ENCODE measurements at regions not wholly inside any gene's neighbourhood (a gene's known extent, or its start where the extent isn't known, plus 50 kb on each side); places are given as distances from the start of the nearest gene placed in this dataset.
"Not testable (repeated sequence)": the region's sequence is repeated elsewhere in the genome, so short reads cannot be mapped to it uniquely, and the experiment has no call there.

DNA sequence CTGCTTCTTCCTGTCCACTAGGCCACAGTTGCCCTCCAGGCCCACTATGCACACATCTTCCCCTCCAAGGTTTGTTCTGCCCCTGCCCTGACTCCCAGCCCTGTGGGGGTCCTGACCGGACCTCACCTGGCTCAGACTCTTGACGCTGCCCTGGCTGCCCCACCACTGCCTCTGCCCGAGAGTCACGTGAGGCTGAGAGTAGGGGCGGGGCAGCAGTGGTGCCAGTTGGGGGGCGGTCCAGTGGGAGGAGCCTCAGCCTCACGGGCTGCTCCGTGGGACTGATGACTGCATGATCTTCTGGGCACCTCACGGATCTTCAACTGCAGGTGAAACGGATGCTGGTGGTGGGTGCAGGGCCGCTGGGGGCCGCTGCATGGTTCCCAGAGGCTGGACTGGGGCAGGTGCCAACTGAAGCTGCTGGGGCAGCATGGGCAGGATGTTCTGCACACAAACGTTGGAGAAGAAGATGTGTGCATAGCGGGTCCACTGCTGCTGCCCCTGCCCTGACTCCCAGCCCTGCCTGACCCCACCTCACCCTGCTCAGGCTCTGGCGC, 77.6 kb downstream of the HHIPL2 start:
- H3K36me3 ChIP-seq (ENCODE audit: control insufficient read depth, insufficient read depth, low read length); DNase-seq; H3K27me3 ChIP-seq (replicated peaks; ENCODE audit: control insufficient read depth, insufficient read depth, low read length, poor library complexity, severe bottlenecking); H3K4me1 ChIP-seq (ENCODE audit: control insufficient read depth, insufficient read depth, low read length, poor library complexity, severe bottlenecking); H3K4me3 ChIP-seq (ENCODE audit: insufficient read depth, low read depth, low read length, poor library complexity, severe bottlenecking); H3K27ac ChIP-seq (ENCODE audit: insufficient read depth, low read length, poor library complexity, severe bottlenecking); H3K9me3 ChIP-seq (ENCODE audit: control insufficient read depth, low read length): not testable (repeated sequence)

DNA sequence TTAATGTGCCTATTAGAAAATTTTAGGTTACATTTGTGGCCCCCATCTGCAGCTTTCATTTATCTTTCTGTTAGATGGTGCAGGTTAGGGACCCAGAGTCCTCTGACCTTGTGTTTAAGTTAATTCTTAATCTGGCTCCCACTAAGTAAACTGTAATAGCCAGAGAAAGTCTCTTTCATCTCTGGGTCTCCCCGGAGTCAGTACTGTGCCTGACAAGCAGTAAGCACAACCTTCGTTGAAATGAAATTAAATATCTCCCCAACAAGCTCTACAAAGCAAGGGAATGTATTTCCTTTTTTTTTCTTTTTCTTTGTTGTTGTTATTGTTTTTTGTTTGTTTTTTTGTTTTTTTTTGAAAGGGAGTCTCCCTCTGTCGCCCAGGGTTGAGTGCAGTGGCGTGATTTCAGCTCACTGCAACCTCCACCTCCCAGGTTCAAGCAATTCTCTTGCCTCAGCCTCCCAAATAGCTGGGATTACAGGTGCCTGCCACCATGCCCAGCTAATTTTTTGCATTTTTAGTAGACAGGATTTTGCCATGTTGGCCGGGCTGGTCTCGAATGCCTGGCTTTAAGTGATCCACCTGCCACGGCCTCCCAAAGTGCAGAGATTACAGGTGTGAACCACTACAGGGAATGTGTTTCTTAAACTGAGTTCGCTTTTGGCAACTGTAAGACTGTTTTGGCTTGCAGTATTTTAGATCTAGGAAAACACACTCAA, 81.6 kb downstream of the HHIPL2 start:
- Histone ChIP-seq H3K27me3 (replicated peaks; ENCODE audit: control insufficient read depth, insufficient read depth, low read length, poor library complexity, severe bottlenecking) (no peaks in the 10 kb centered on the region), H3K36me3 (ENCODE audit: control insufficient read depth, insufficient read depth, low read length) (no peaks in the 10 kb centered on the region), H3K27ac (ENCODE audit: insufficient read depth, low read length, poor library complexity, severe bottlenecking) (no peak overlapping the region), H3K9me3 (ENCODE audit: control insufficient read depth, low read length) (no peaks in the 10 kb centered on the region), H3K4me1 (ENCODE audit: control insufficient read depth, insufficient read depth, low read length, poor library complexity, severe bottlenecking) (peaks cover 3% of the 10 kb centered on the region), H3K4me3 (ENCODE audit: insufficient read depth, low read depth, low read length, poor library complexity, severe bottlenecking) (no peak overlapping the region)
- DNase-seq: no peak

DNA sequence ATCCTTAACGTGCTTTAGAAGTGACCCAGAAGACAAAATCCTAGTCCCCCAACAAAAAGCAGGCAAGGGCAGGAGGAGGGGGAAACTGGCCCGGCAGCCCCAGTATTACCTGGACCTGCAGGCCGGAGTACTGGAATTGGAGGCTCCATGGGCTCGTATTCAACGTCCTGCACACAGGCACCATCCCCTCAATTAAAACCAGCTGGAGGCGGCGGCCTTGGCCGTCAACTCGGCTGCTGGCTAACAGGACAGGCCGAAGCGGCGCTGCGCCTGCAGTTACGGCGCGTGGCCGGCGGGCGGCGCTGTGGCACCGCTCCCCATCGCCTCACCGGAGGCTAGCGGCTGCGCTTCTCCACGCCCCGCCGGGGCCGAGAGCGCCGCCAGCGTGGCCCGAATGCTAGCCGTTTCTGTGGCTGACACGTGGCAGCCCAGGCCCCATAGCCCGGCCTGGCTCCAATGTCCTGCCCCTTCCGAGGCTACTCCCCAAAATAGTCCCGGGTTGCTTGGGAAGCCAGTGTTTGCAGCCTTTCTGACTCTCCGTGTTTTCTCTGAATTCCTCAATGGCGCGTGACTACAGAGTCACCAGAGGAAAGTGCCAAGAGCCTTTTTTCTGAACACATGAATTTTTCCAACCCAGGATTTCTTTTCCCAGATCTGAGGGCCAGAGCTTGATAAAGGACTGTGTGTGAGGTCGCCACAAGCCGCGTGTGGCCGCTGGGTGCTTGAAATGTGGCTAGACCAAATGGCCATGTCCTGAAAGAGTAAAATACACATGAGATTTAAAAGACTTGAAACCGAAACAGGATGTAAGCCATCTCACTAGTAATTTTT, 82.5 kb downstream of the HHIPL2 start:
- Histone ChIP-seq H3K27ac (ENCODE audit: insufficient read depth, low read length, poor library complexity, severe bottlenecking) (peak overlapping the region; percentile 56), H3K4me1 (ENCODE audit: control insufficient read depth, insufficient read depth, low read length, poor library complexity, severe bottlenecking) (peaks cover 3% of the 10 kb centered on the region), H3K27me3 (replicated peaks; ENCODE audit: control insufficient read depth, insufficient read depth, low read length, poor library complexity, severe bottlenecking) (no peaks in the 10 kb centered on the region), H3K4me3 (ENCODE audit: insufficient read depth, low read depth, low read length, poor library complexity, severe bottlenecking) (peak overlapping the region; percentile 59), H3K36me3 (ENCODE audit: control insufficient read depth, insufficient read depth, low read length) (no peaks in the 10 kb centered on the region), H3K9me3 (ENCODE audit: control insufficient read depth, low read length) (no peaks in the 10 kb centered on the region)
- DNase-seq: peak; percentile 55 to 66 (median 63)

DNA sequence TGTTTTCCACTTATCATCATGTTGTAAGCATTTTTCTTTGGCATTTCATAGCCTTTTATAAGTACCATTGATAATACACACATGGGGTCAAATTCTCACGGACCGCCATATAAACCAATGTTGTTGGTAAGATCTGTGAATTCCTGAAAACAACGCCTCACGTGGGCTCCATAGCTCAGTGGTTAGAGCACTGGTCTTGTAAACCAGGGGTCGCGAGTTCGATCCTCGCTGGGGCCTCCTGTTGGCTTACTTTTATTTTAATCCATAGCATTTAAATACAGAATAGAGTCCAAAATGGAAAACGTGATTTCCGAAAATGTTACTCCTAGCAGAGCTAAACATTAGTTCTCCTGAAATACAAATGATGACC, 83.1 kb downstream of the HHIPL2 start:
- peak; percentile 35 to 54 (median 42) for DNase-seq
- Histone ChIP-seq H3K9me3 (ENCODE audit: control insufficient read depth, low read length) (no peaks in the 10 kb centered on the region), H3K36me3 (ENCODE audit: control insufficient read depth, insufficient read depth, low read length) (no peaks in the 10 kb centered on the region), H3K4me3 (ENCODE audit: insufficient read depth, low read depth, low read length, poor library complexity, severe bottlenecking) (peak overlapping the region; percentile 59), H3K4me1 (ENCODE audit: control insufficient read depth, insufficient read depth, low read length, poor library complexity, severe bottlenecking) (peaks cover 3% of the 10 kb centered on the region), H3K27ac (ENCODE audit: insufficient read depth, low read length, poor library complexity, severe bottlenecking) (no peak overlapping the region), H3K27me3 (replicated peaks; ENCODE audit: control insufficient read depth, insufficient read depth, low read length, poor library complexity, severe bottlenecking) (no peaks in the 10 kb centered on the region)

DNA sequence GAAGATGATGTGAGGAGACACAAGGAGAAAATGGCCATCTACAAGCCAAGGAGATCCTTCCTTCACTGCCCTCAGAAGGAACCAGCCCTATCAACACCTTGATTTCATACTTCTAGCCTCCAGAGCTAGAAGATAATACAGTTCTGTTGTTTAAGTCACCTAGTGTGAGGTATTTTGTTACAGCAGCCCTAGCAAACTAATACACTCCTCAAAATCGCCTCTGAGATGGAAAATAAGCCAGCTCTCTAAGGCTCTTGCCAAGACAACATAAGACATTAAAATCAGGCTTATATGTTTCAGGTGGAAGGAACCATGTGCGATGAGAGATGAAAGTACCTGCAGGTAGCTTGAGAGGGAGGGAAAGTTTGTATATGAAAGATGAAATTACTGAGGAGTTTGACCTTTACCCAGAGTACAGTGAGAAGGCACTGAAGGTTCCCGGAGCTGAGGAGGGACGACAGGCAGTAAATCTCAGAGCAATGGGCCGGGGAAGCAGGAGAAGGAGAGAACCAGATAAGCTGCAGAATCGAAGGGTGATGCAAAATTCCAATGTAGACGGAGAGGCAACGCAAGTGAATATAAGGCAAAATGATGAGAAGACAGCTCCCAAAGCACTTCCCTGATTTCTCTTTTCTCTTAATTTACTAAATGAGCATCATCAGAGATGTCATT, 84.7 kb downstream of the HHIPL2 start:
- Histone ChIP-seq H3K9me3 (ENCODE audit: control insufficient read depth, low read length) (no peaks in the 10 kb centered on the region), H3K27me3 (replicated peaks; ENCODE audit: control insufficient read depth, insufficient read depth, low read length, poor library complexity, severe bottlenecking) (no peaks in the 10 kb centered on the region), H3K27ac (ENCODE audit: insufficient read depth, low read length, poor library complexity, severe bottlenecking) (no peak overlapping the region)

DNA sequence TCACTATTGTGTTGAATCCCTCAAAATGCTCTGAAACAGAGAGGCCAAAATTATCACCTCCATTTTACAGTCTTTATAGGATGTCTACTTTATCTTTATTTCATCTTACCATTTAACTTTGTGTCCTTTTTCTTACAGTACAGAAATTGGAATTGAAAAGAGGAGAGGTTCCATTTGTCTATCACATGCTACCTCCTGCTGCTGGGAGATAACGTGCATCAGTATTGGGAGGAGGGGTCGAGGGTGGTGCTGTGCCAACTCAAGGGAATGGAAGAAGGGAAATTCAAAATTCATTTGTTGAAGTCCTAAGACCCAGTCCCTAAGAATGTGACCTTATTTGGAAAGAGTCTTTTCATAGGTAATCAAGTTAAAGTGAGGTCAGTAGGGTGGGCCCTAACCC, 85.3 kb downstream of the HHIPL2 start:
- Histone ChIP-seq H3K36me3 (ENCODE audit: control insufficient read depth, insufficient read depth, low read length) (no peaks in the 10 kb centered on the region), H3K27me3 (replicated peaks; ENCODE audit: control insufficient read depth, insufficient read depth, low read length, poor library complexity, severe bottlenecking) (no peaks in the 10 kb centered on the region), H3K4me1 (ENCODE audit: control insufficient read depth, insufficient read depth, low read length, poor library complexity, severe bottlenecking) (peaks cover 3% of the 10 kb centered on the region), H3K9me3 (ENCODE audit: control insufficient read depth, low read length) (no peaks in the 10 kb centered on the region), H3K4me3 (ENCODE audit: insufficient read depth, low read depth, low read length, poor library complexity, severe bottlenecking) (no peak overlapping the region), H3K27ac (ENCODE audit: insufficient read depth, low read length, poor library complexity, severe bottlenecking) (no peak overlapping the region)
- DNase-seq: no peak

More for the DNA sequence above, 84.7 kb downstream of the HHIPL2 start:
- DNase-seq: no peak
- H3K4me3 ChIP-seq (ENCODE audit: insufficient read depth, low read depth, low read length, poor library complexity, severe bottlenecking): no peak overlapping the region
- no peaks in the 10 kb centered on the region for H3K36me3 ChIP-seq (ENCODE audit: control insufficient read depth, insufficient read depth, low read length)
- peaks cover 3% of the 10 kb centered on the region for H3K4me1 ChIP-seq (ENCODE audit: control insufficient read depth, insufficient read depth, low read length, poor library complexity, severe bottlenecking)

DNA sequence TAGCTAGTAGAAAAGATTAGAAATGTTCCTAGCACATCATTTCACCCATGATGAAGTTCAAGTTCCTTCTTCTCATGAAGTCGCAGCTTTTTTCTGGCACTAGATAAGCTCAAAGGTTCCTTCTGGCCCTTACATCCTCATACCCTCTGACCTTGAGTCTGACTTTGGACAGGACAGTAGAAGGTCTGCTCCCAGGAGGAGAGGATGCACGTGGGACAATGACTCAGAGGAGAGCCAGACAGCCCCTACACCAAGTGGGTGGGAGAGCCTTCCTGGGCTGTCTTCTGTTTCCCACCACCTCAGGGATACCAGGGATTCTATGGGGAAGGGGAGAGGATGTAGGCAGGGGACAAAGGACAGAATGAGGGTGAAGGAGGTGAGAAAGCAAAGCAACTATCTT, 86.0 kb downstream of the HHIPL2 start:
- no peak overlapping the region for H3K27ac ChIP-seq (ENCODE audit: insufficient read depth, low read length, poor library complexity, severe bottlenecking)
- peaks cover 3% of the 10 kb centered on the region for H3K4me1 ChIP-seq (ENCODE audit: control insufficient read depth, insufficient read depth, low read length, poor library complexity, severe bottlenecking)
- H3K36me3 ChIP-seq (ENCODE audit: control insufficient read depth, insufficient read depth, low read length): no peaks in the 10 kb centered on the region
- no peak for DNase-seq
- no peak overlapping the region for H3K4me3 ChIP-seq (ENCODE audit: insufficient read depth, low read depth, low read length, poor library complexity, severe bottlenecking)
- no peaks in the 10 kb centered on the region for H3K9me3 ChIP-seq (ENCODE audit: control insufficient read depth, low read length)
- H3K27me3 ChIP-seq (replicated peaks; ENCODE audit: control insufficient read depth, insufficient read depth, low read length, poor library complexity, severe bottlenecking): no peaks in the 10 kb centered on the region

DNA sequence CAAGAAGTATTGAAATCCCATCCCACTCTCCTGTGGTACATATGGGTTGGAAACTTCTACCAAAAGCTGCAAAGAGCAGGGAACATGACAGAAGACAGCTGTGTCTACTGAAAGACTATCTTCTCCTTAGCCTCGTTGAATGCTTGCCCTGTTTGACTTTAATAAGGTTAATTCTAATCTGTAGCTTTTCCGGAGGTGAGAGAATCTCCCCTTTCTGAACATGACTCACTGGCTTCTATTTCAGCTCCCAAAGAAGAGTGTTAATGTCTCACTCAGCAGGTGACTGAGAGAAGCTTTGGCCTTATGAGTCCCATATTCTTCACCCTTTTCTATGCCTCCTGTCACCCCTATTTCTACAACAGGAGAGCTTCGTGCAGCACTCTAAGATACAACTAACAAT, 88.3 kb downstream of the HHIPL2 start:
- Histone ChIP-seq H3K27me3 (replicated peaks; ENCODE audit: control insufficient read depth, insufficient read depth, low read length, poor library complexity, severe bottlenecking) (no peaks in the 10 kb centered on the region), H3K4me3 (ENCODE audit: insufficient read depth, low read depth, low read length, poor library complexity, severe bottlenecking) (no peak overlapping the region), H3K9me3 (ENCODE audit: control insufficient read depth, low read length) (no peaks in the 10 kb centered on the region), H3K4me1 (ENCODE audit: control insufficient read depth, insufficient read depth, low read length, poor library complexity, severe bottlenecking) (peaks cover 4% of the 10 kb centered on the region), H3K27ac (ENCODE audit: insufficient read depth, low read length, poor library complexity, severe bottlenecking) (no peak overlapping the region), H3K36me3 (ENCODE audit: control insufficient read depth, insufficient read depth, low read length) (no peaks in the 10 kb centered on the region)
- DNase-seq: no peak

DNA sequence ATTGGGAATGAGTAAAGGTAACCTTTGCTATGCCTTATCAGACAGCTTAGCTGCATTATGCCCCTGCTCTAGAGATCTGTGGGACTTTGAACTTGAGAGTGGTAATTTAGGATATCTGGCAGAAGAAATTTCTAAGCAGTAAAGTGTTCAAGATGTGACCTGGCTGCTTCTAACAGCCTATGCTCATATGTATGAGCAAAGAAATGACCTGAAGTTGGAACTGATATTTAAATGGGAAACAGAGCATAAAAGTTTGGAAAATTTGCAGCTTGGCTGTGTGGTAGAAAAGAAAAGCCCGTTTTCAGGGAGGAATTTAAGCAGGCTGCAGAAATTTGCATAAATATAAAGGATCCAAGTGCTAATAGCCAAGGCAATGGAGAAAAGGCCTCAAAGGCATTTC, 90.4 kb downstream of the HHIPL2 start:
- H3K36me3 ChIP-seq (ENCODE audit: control insufficient read depth, insufficient read depth, low read length): no peaks in the 10 kb centered on the region
- H3K9me3 ChIP-seq (ENCODE audit: control insufficient read depth, low read length): no peaks in the 10 kb centered on the region
- peaks cover 8% of the 10 kb centered on the region for H3K4me1 ChIP-seq (ENCODE audit: control insufficient read depth, insufficient read depth, low read length, poor library complexity, severe bottlenecking)
- no peaks in the 10 kb centered on the region for H3K27me3 ChIP-seq (replicated peaks; ENCODE audit: control insufficient read depth, insufficient read depth, low read length, poor library complexity, severe bottlenecking)
- H3K27ac ChIP-seq (ENCODE audit: insufficient read depth, low read length, poor library complexity, severe bottlenecking): no peak overlapping the region
- no peak overlapping the region for H3K4me3 ChIP-seq (ENCODE audit: insufficient read depth, low read depth, low read length, poor library complexity, severe bottlenecking)
- DNase-seq: no peak
